IPS-18a (cell line): ENCODE measurements at regions not wholly inside any gene's neighbourhood (a gene's known extent, or its start where the extent isn't known, plus 50 kb on each side); places are given as distances from the start of the nearest gene placed in this dataset.
"Not testable (repeated sequence)": the region's sequence is repeated elsewhere in the genome, so short reads cannot be mapped to it uniquely, and the experiment has no call there.

ENCODE experiments used
- H3K27ac ChIP-seq: one replicate; pipeline ENCODE4 v1.5.1; 2013; ENCODE audit warnings: low read length
- H3K27me3 ChIP-seq: one replicate; pipeline ENCODE4 v1.6.1; 2013; ENCODE audit warnings: mild to moderate bottlenecking, low read length; ENCODE audit not compliant: control insufficient read depth, insufficient read depth
- H3K36me3 ChIP-seq: one replicate; pipeline ENCODE4 v1.6.1; 2013; ENCODE audit warnings: low read depth, low read length; ENCODE audit not compliant: control insufficient read depth
- H3K4me1 ChIP-seq: one replicate; pipeline ENCODE4 v1.6.1; 2013; ENCODE audit warnings: low read depth, low read length; ENCODE audit not compliant: control insufficient read depth
- H3K4me3 ChIP-seq: one replicate; pipeline ENCODE4 v1.5.1; 2013; ENCODE audit warnings: low read length
- H3K9ac ChIP-seq: one replicate; pipeline ENCODE4 v1.6.1; 2013; ENCODE audit warnings: mild to moderate bottlenecking, low read length, moderate library complexity
- H3K9me3 ChIP-seq: one replicate; pipeline ENCODE4 v1.6.1; 2013; ENCODE audit warnings: low read depth, low read length; ENCODE audit not compliant: control insufficient read depth

DNA sequence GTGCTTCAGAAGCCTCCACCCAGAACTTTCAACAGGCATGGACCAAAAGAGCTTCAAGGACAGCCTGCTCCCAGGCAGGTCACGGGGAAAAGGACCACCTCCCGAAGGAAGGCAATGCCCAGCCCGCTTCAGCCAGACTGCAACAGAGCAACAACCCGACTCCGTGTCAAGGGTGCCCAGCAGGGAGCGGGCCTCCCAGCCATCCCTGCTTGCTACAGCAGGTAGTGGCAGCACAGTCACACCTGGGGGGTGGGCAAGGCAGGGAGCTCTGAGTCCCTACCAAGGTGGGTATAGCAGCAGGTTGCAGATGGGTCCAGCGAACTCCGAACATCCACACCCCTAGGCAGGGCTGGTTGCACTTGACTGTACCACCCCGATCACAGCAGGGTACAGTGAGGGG, 467.8 kb upstream of the PFKP start:
- Histone ChIP-seq H3K27me3 (no peaks in the 10 kb centered on the region), H3K9ac (no peak overlapping the region), H3K4me1 (no peaks in the 10 kb centered on the region), H3K9me3 (no peaks in the 10 kb centered on the region), H3K36me3 (no peaks in the 10 kb centered on the region), H3K4me3 (no peak overlapping the region), H3K27ac (no peak overlapping the region)

DNA sequence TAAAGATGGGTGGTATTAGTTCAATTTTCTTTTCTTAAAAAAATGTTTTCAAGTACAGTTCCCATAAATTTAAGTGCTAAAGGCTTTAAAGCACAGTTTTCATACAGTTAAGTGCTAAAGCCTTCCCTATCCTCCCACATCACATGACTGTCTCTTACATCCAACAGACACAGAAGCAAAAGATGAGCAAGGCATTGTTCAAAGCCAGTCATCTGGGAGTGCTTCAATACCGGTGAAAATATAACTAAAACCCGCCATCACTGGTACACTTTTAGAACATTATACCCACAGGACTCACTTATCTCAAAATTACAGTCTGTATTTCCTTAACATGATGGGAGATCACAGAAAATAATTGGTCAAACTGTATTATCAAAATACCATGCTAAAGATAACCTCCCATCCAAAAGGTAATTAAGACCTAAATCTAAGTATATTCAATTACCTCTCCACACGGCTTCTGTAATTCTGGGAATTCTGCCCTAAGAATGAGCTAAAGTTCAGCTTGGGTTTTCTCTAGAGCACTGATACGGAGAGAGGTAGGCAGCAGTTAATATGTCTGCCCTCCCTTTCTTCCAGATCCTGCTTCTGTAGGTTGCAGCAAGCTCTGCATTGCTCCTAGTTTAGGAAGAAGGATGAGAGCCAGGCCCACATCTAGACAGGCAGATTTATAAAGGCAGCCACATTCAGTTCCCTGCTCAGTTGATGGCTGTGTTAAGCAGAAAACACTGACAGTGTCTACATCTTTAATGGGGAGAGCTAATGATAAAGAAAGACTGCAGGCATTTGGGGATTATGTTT, 474.8 kb upstream of the PFKP start:
- Histone ChIP-seq H3K9me3 (no peaks in the 10 kb centered on the region), H3K4me3 (no peak overlapping the region), H3K27ac (no peak overlapping the region), H3K27me3 (no peaks in the 10 kb centered on the region), H3K36me3 (no peaks in the 10 kb centered on the region), H3K9ac (no peak overlapping the region), H3K4me1 (no peaks in the 10 kb centered on the region)

DNA sequence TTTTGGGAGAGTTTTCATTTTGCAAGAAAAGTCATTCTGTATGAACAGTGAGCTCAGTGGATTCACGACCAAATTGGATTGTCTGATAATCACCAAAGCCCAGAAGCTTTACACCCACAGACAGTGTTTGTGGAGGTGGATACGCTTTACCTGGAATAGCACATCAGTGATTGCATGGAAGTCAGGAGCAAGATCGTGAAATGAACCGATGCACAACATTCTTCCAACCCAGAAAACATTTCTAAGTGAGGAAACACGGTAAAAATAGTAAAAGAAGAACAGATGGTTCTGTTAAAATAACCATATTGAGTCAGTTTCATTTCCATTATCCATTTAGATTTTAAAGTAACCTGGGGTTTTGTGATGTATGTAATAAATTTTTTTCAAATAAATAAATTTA, 478.2 kb upstream of the PFKP start:
- H3K9me3 ChIP-seq, result no peaks in the 10 kb centered on the region
- H3K27ac ChIP-seq, result no peak overlapping the region
- H3K36me3 ChIP-seq, result no peaks in the 10 kb centered on the region
- no peaks in the 10 kb centered on the region for H3K27me3 ChIP-seq
- H3K4me1 ChIP-seq, result no peaks in the 10 kb centered on the region
- no peak overlapping the region for H3K9ac ChIP-seq
- H3K4me3 ChIP-seq, result no peak overlapping the region

GRCh38 chr10:2584385-2584784, 483.0 kb upstream of the PFKP start:
- Histone ChIP-seq H3K9me3 (no peaks in the 10 kb centered on the region), H3K4me1 (no peaks in the 10 kb centered on the region), H3K9ac (no peak overlapping the region), H3K4me3 (no peak overlapping the region), H3K27ac (no peak overlapping the region), H3K36me3 (no peaks in the 10 kb centered on the region), H3K27me3 (no peaks in the 10 kb centered on the region)

GRCh38 chr10:2576892-2577291, 490.5 kb upstream of the PFKP start:
- H3K27ac ChIP-seq, result no peak overlapping the region
- no peak overlapping the region for H3K4me3 ChIP-seq
- peaks cover 29% of the 10 kb centered on the region for H3K4me1 ChIP-seq
- H3K36me3 ChIP-seq, result no peaks in the 10 kb centered on the region
- no peak overlapping the region for H3K9ac ChIP-seq
- no peaks in the 10 kb centered on the region for H3K9me3 ChIP-seq
- no peaks in the 10 kb centered on the region for H3K27me3 ChIP-seq

DNA sequence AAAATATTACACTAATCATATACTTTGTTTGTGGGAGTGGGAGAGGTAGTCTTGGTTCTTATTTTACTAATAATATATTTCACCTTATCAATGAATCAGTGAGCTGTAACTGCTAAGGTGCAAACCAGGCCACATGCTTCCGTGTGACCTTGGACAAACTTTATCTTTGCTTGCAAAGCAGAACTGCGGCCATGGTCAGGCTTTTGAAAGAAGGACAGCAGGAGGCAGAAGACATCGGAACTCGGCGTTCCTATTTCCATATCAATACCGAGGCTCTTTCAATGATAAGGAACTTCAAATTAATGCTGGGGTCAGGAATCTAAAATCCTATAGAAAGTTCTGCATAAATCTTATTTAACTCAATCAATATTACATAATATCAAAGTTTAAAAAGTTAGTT, 491.9 kb upstream of the PFKP start:
- H3K36me3 ChIP-seq, result no peaks in the 10 kb centered on the region
- no peaks in the 10 kb centered on the region for H3K27me3 ChIP-seq
- H3K4me3 ChIP-seq, result no peak overlapping the region
- no peaks in the 10 kb centered on the region for H3K9me3 ChIP-seq
- H3K4me1 ChIP-seq, result peaks cover 29% of the 10 kb centered on the region
- no peak overlapping the region for H3K27ac ChIP-seq
- H3K9ac ChIP-seq, result no peak overlapping the region

DNA sequence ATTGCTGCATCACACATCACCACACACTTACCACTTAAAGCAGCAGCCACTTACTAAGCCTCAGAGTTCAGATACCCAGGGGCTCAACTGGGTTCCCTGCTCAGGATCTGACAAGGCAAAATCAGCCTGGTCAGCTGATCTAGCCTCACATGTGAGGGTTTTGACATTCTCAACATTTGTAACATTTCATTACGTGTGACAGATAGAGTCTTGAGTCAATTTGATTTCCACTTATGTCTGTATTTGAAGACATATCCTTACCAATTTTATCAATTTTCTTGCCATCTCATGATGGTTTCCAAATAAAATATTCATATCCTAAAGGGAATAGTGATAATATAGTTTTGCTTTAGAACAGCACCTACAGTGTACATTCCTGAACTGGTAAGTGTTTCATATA, 494.7 kb upstream of the PFKP start:
- Histone ChIP-seq H3K4me3 (no peak overlapping the region), H3K36me3 (no peaks in the 10 kb centered on the region), H3K4me1 (peaks cover 29% of the 10 kb centered on the region), H3K27me3 (no peaks in the 10 kb centered on the region), H3K9ac (no peak overlapping the region), H3K27ac (no peak overlapping the region), H3K9me3 (no peaks in the 10 kb centered on the region)

- no peaks in the 10 kb centered on the region for H3K4me1 ChIP-seq
- H3K9ac ChIP-seq, result no peak overlapping the region
- H3K27me3 ChIP-seq, result no peaks in the 10 kb centered on the region
- no peak overlapping the region for H3K4me3 ChIP-seq
- H3K36me3 ChIP-seq, result no peaks in the 10 kb centered on the region
- no peaks in the 10 kb centered on the region for H3K9me3 ChIP-seq
- no peak overlapping the region for H3K27ac ChIP-seq
Measured at GRCh38 chr10:2556883-2557282, 510.5 kb upstream of the PFKP start.

- no peaks in the 10 kb centered on the region for H3K27me3 ChIP-seq
- H3K36me3 ChIP-seq, result no peaks in the 10 kb centered on the region
- H3K9ac ChIP-seq, result no peak overlapping the region
- H3K4me1 ChIP-seq, result no peaks in the 10 kb centered on the region
- no peak overlapping the region for H3K27ac ChIP-seq
- no peaks in the 10 kb centered on the region for H3K9me3 ChIP-seq
- no peak overlapping the region for H3K4me3 ChIP-seq
Measured at GRCh38 chr10:2548071-2548470, 519.3 kb upstream of the PFKP start.

- Histone ChIP-seq H3K27ac (no peak overlapping the region), H3K4me1 (no peaks in the 10 kb centered on the region), H3K27me3 (no peaks in the 10 kb centered on the region), H3K9me3 (no peaks in the 10 kb centered on the region), H3K36me3 (no peaks in the 10 kb centered on the region), H3K4me3 (no peak overlapping the region), H3K9ac (no peak overlapping the region)
Measured at GRCh38 chr10:2547606-2548005, 519.7 kb upstream of the PFKP start.

DNA sequence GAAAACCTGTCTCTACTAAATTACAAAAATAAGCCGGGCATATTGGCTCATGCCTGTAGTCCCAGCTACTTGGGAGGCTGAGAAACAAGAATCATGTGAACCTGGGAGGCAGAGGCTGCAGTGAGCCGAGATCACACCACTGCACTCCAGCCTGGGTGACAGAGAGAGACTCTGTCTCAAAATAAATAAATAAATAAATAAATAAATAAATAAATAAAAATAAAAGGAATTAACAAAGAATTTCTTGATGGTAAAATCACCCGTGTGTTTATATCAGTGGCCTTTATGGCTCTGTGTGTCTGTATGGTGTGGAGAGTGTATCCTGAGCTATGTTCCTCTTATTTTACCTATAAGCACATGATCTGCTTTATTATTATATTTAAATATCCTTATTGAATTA, 520.5 kb upstream of the PFKP start:
- H3K27ac ChIP-seq, H3K4me1 ChIP-seq, H3K9me3 ChIP-seq, H3K9ac ChIP-seq, H3K4me3 ChIP-seq, H3K36me3 ChIP-seq, H3K27me3 ChIP-seq: not testable (repeated sequence)

GRCh38 chr10:2543974-2544373, 523.4 kb upstream of the PFKP start:
- Histone ChIP-seq H3K27me3 (no peaks in the 10 kb centered on the region), H3K9ac (no peak overlapping the region), H3K27ac (no peak overlapping the region), H3K4me3 (no peak overlapping the region), H3K36me3 (no peaks in the 10 kb centered on the region), H3K4me1 (peaks cover 6% of the 10 kb centered on the region), H3K9me3 (no peaks in the 10 kb centered on the region)
